ENCODE measurements at regions not wholly inside any gene's neighbourhood (a gene's known extent, or its start where the extent isn't known, plus 50 kb on each side); places are given as distances from the start of the nearest gene placed in this dataset.

DNA sequence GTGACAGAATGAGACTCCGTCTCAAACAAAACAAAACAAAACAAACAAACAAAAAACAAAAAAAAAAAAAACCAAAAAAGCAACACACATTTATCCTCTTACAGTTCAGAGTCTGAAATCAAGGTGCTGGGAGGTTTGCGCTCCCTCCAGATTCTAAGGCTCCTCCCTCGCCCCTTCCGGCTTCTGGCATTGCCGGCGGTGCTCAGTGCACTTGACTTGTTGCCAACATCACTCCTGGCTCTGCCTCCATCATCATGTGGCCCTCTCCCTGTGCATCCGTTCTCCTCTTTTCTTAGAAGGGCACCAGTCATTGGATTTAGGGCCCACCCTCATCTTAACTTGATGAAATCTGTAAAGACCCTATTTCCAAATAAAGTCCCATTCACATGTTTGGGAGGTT is 73.8 kb downstream of the RBFOX3 start:
- intact Hi-C loops (cut with DNase I; ENCODE audit: low total_unique reads): no loop called here
- 78 to 83% (median 82%) methylated on average over 7 of the region's 7 CpGs for WGBS, 5 donors
- no peak overlapping the region for H3K4me3 ChIP-seq
- peaks cover 0 to 37% (median 7%) of the 10 kb centered on the region in 3 donors for H3K27me3 ChIP-seq
- no peak for TF ChIP-seq POLR2AphosphoS5 (IDR thresholded peaks at IDR 0.05)
- TF ChIP-seq, protein P1, sequence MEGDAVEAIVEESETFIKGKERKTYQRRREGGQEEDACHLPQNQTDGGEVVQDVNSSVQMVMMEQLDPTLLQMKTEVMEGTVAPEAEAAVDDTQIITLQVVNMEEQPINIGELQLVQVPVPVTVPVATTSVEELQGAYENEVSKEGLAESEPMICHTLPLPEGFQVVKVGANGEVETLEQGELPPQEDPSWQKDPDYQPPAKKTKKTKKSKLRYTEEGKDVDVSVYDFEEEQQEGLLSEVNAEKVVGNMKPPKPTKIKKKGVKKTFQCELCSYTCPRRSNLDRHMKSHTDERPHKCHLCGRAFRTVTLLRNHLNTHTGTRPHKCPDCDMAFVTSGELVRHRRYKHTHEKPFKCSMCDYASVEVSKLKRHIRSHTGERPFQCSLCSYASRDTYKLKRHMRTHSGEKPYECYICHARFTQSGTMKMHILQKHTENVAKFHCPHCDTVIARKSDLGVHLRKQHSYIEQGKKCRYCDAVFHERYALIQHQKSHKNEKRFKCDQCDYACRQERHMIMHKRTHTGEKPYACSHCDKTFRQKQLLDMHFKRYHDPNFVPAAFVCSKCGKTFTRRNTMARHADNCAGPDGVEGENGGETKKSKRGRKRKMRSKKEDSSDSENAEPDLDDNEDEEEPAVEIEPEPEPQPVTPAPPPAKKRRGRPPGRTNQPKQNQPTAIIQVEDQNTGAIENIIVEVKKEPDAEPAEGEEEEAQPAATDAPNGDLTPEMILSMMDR (IDR thresholded peaks at IDR 0.05): no peak
- TF ChIP-seq EP300 (IDR thresholded peaks at IDR 0.05): no peak
- TF ChIP-seq POLR2A (IDR thresholded peaks at IDR 0.05): no peak
- no peaks in the 10 kb centered on the region for H3K4me1 ChIP-seq
- H3K36me3 ChIP-seq: no peaks in the 10 kb centered on the region
- H3K9me3 ChIP-seq: no peaks in the 10 kb centered on the region
- DNase-seq: no peak
- H3K27ac ChIP-seq: no peak overlapping the region

DNA sequence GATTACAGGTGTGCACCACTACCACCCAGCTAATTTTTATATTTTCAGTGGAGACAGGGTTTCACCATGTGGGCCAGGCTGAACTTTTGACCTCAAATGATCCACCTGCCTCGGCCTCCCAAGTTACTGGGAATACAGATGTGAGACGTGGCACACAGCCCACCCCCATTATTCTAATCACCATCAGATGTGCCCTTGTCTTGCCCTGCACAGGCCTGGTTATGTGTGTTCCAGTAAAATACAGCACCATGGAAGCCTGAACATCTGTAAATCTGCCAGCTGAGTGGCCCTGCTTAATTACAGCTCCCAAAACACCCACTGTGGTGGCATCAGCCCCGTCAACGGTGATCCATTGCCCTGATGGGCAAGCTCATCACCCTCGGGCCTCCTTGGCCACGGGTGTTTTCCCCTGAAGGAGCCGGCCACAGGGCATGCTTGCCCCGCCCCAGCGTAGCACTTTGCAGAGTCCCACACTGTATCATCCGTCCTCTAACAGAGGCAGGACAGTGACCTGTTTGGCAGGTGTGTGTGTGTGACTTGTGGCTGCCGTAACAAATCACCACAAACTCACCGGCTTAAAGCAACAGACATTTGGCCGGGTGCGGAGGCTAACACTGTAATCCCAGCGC is 74.5 kb downstream of the RBFOX3 start:
- no peak for TF ChIP-seq POLR2A (IDR thresholded peaks at IDR 0.05)
- TF ChIP-seq, protein P1 (IDR thresholded peaks at IDR 0.05): no peak
- no peak for TF ChIP-seq POLR2AphosphoS5 (IDR thresholded peaks at IDR 0.05)
- TF ChIP-seq EP300 (IDR thresholded peaks at IDR 0.05): no peak
- H3K36me3 ChIP-seq: no peaks in the 10 kb centered on the region
- H3K27me3 ChIP-seq: peaks cover 0 to 44% (median 7%) of the 10 kb centered on the region in 3 donors
- H3K4me3 ChIP-seq: no peak overlapping the region
- H3K9me3 ChIP-seq: no peaks in the 10 kb centered on the region
- no peak overlapping the region for H3K27ac ChIP-seq
- no peaks in the 10 kb centered on the region for H3K4me1 ChIP-seq
- no peak for DNase-seq
- intact Hi-C loops (cut with DNase I; ENCODE audit: low total_unique reads): no loop called here
- WGBS, 5 donors: 83 to 90% (median 87%) methylated on average over 12 to 15 of the region's 15 CpGs

DNA sequence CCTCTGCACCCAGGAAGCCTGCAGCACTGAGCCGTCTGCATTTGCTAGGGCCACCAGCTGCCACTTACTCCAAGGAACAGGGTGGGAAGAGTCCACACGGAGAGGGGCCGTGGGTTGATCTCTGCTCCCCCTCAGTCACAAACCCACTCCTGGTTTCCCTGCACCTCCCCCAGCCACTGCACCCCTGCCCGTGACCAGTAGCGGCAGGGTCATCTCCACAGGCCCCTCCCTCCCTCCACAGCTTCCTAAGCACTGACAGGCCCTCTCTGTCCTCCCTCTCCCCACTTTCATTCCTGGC is 75.2 kb downstream of the RBFOX3 start:
- intact Hi-C loops (cut with DNase I; ENCODE audit: low total_unique reads): no loop called here

DNA sequence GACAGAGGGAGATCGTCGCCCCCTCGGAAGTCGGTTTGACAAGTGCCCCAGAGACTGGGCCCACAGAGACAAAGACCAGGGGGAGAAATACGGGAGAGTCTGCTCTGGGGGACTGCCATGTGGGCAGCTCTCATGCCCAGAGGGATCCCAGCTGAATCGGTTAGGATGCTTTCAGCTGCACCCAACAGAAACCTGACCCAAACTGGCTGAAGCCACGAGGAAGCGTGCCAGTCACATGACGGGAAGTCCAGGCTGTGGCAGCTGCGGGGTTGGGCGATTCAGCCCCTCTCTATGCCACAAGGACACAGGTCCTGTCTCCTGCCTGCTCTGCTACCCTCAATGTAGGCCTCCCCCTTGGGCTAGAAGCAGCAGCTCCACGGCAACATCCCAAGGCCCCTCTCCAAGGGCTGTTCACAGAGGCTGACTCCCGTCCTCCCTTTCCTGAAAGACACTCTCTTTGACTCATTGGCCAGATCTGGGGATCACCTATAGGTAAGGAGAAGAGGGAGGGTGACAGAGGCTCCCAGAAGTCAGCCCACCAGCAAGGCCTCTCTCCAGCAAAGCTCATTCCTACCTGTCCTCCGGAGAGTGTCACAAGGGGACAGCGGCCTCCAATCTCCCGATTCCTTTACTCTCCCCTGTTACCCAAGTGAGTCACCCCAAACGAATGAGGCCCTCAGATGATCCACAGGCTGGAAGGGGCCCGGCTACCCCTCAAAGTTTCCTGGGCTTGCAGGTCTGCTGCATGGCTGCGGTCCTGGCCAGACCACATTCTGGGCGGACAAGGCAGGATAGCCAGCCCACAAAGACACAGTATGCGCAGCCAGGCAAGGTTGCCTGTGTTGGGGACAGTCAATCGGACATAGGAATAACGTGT is 75.8 kb downstream of the RBFOX3 start:
- no peaks in the 10 kb centered on the region for H3K4me1 ChIP-seq

More for the DNA sequence above, 75.2 kb downstream of the RBFOX3 start:
- Histone ChIP-seq H3K27ac (no peak overlapping the region), H3K9me3 (no peaks in the 10 kb centered on the region), H3K36me3 (no peaks in the 10 kb centered on the region), H3K4me3 (no peak overlapping the region), H3K27me3 (peaks cover 0 to 50% (median 12%) of the 10 kb centered on the region in 3 donors), H3K4me1 (no peaks in the 10 kb centered on the region)
- 70 to 84% (median 79%) methylated on average over 3 to 5 of the region's 5 CpGs for whole genome bisulfite sequencing, 5 donors
- TF ChIP-seq POLR2A (IDR thresholded peaks at IDR 0.05) (no peak), POLR2AphosphoS5 (IDR thresholded peaks at IDR 0.05) (no peak), EP300 (IDR thresholded peaks at IDR 0.05) (no peak)
- TF ChIP-seq, protein P1 (IDR thresholded peaks at IDR 0.05): no peak
- DNase-seq: no peak

More for the DNA sequence above, 75.8 kb downstream of the RBFOX3 start:
- no peaks in the 10 kb centered on the region for H3K9me3 ChIP-seq
- H3K27me3 ChIP-seq: peaks cover 0 to 56% (median 9%) of the 10 kb centered on the region in 3 donors
- intact Hi-C loops (cut with DNase I; ENCODE audit: low total_unique reads): no loop called here
- no peak overlapping the region for H3K27ac ChIP-seq
- 77 to 83% (median 78%) methylated on average over 22 to 23 of the region's 23 CpGs for WGBS, 5 donors
- no peaks in the 10 kb centered on the region for H3K36me3 ChIP-seq
- DNase-seq: no peak
- TF ChIP-seq POLR2A (IDR thresholded peaks at IDR 0.05) (no peak), EP300 (IDR thresholded peaks at IDR 0.05) (no peak), POLR2AphosphoS5 (IDR thresholded peaks at IDR 0.05) (no peak)
- TF ChIP-seq, protein P1 (IDR thresholded peaks at IDR 0.05): no peak
- H3K4me3 ChIP-seq: no peak overlapping the region
